AG04449 (cell line): ENCODE measurements at regions not wholly inside any gene's neighbourhood (a gene's known extent, or its start where the extent isn't known, plus 50 kb on each side); places are given as distances from the start of the nearest gene placed in this dataset.

Source experiments
- CTCF ChIA-PET: fragments of 350-600 bp; formaldehyde crosslinking; extraction: SDS; loops from one replicate; lab custom pipeline; 2021; ENCODE audit warnings: antibody characterized with exemption; lab: Yijun Ruan, JAX
- POLR2A ChIA-PET: fragments of 400-600, 350-600 bp; formaldehyde crosslinking; extraction: SDS; loops from one replicate; lab custom pipeline; 2020; ENCODE audit warnings: antibody characterized with exemption, inconsistent platforms; lab: Yijun Ruan, JAX
- DNase-seq: peaks from one replicate; pipeline ENCODE4 v3.0.0-alpha.2; 2010; ENCODE audit warnings: low read depth, low spot score
- H3K4me3 ChIP-seq: 2 replicates; pipeline ENCODE4 v1.5.1; 2011; ENCODE audit warnings: low read depth, mild to moderate bottlenecking, control low read depth, low read length
- TF ChIP-seq, protein P1 (sequence below): IDR thresholded peaks from one replicate; pipeline ENCODE4 v1.5.1; 2011; ENCODE audit warnings: mild to moderate bottlenecking, moderate library complexity, low read length, control low read depth, inconsistent platforms; ENCODE audit not compliant: insufficient read depth; ENCODE audit errors: missing control alignments

DNA sequence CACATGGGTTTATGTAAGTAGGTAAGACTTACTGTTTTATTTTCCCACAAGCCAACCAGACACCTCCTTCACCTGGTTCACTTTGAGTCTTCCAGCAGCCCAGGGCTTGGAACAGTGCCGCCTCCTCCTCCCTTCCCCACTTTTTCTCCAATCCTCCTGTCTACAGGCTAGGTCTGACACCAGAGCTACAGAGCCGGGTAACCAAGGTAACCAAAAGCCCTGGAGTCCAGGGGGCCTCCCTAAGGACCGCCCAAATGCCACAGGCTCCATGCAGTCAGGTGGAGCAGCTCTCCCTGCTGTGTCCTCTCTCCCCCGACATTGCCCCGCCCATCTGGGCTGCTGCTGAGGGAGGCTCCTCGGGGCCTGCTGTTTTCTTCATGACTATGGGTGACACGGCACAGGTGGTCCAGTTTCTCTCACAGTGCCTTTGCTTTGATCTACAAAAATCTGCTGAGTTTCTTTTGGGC is 138.0 kb upstream of the EFNA5 start:
- POLR2A ChIA-PET = no interaction called here
- DNase-seq = no peak
- H3K4me3 ChIP-seq = no peak overlapping the region
- TF ChIP-seq, protein P1, sequence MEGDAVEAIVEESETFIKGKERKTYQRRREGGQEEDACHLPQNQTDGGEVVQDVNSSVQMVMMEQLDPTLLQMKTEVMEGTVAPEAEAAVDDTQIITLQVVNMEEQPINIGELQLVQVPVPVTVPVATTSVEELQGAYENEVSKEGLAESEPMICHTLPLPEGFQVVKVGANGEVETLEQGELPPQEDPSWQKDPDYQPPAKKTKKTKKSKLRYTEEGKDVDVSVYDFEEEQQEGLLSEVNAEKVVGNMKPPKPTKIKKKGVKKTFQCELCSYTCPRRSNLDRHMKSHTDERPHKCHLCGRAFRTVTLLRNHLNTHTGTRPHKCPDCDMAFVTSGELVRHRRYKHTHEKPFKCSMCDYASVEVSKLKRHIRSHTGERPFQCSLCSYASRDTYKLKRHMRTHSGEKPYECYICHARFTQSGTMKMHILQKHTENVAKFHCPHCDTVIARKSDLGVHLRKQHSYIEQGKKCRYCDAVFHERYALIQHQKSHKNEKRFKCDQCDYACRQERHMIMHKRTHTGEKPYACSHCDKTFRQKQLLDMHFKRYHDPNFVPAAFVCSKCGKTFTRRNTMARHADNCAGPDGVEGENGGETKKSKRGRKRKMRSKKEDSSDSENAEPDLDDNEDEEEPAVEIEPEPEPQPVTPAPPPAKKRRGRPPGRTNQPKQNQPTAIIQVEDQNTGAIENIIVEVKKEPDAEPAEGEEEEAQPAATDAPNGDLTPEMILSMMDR = no peak
- CTCF ChIA-PET = no interaction called here

DNA sequence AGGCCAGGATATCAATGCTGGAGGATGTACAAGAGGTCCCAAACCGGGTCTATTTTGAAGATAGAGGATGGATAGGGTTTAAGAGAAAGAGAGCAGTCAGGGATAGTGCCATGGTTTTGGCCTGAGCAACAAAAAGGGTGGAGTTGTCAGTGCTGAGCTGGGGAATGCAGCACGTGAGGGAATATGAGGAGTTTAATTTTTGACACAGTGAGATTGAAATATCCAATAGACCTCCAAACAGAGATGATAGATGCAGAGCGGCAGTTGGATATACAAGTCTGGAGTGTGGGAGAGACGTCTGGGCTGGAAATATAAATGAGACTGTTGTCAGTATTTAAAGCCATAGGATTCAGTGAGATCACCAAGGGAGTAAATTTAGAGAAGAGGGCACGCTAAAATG is 136.7 kb upstream of the EFNA5 start:
- ChIA-PET POLR2A (no interaction called here), CTCF (no interaction called here)
- DNase-seq = no peak
- no peak overlapping the region for H3K4me3 ChIP-seq
- TF ChIP-seq, protein P1 = no peak

DNA sequence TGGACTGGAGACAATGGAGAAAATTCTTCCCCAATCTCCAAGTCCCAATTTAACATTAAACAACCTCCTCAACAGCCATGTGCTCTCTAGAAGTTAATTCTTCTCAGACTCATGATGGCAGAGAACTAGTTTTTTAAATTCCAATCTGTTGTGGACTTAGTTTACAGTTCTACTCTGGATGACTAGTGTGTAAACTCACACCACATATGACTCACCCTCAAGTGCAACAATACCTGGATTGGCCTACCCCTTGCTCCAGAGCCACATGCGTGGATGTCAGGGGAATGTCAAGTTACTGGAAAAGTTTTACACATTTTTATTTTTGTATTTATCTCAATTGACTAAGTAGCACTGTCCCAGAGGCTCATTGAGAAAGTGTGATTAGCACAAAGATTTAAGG is 136.0 kb upstream of the EFNA5 start:
- ChIA-PET POLR2A (no interaction called here), CTCF (no interaction called here)
- TF ChIP-seq, protein P1 = no peak
- no peak overlapping the region for H3K4me3 ChIP-seq
- no peak for DNase-seq

DNA sequence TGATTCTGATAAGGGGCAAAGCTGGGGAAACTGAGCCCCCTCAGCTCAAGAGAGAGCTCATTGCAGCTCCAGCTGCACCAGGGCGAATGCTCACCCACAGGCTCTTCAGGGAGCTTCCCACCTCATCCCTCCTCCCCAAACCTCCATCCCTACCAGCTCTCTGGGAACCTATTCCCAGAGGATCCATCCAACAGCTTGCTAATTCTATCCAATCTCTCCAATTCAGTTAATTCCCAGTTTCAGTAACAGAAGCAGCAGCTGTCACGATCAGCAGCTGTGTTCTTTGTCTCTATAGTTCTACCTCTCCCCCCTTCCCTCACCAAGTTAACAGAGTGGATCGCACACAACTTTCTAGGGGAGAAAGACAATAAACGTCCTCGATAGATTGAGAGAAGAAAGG is 135.5 kb upstream of the EFNA5 start:
- TF ChIP-seq, protein P1 = no peak
- DNase-seq = no peak
- ChIA-PET CTCF (no interaction called here), POLR2A (no interaction called here)
- no peak overlapping the region for H3K4me3 ChIP-seq

DNA sequence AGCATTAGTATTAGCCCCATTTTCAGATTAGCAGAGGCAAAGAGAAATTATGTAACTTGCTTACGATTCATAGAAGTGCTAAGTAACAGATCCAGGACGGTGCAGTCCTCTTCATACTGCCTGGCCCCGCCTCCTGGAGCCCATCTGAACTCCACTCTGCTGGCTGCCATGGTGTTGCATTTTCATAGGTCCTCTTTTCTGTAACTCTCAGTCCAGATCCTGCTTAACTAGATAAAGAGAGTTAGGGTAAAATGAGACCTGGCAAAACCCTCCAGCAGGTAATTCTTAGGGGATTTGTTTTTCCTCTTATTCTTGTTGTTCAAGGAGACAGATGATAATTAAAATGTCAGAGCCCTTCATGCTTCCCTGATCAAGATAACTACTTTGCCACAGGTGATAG is 135.1 kb upstream of the EFNA5 start:
- DNase-seq = no peak
- CTCF ChIA-PET = no interaction called here
- TF ChIP-seq, protein P1 = no peak
- POLR2A ChIA-PET = no interaction called here
- no peak overlapping the region for H3K4me3 ChIP-seq

DNA sequence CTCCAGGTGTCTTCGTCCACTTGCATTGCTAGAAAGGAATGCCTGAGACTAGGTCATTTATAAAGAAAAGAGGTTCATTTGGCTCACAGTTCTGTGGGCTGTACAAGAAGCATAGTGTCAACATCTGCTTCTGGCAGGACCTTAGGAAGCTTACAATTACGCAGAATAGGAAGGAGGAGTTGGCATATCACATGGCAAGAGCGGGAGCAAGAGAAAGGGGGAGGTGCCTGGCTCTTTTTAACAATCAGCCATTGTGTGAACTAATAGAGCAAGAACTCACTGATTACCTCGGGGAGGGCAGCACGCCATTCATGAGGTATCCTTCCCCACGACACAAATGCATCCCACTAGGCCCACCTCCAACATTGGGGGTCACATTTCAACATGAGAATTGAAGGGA is 134.4 kb upstream of the EFNA5 start:
- CTCF ChIA-PET = no interaction called here
- no peak for DNase-seq
- POLR2A ChIA-PET = no interaction called here
- no peak overlapping the region for H3K4me3 ChIP-seq
- TF ChIP-seq, protein P1 = no peak
